Right kidney (tissue), 1 donor: ENCODE measurements at regions not wholly inside any gene's neighbourhood (a gene's known extent, or its start where the extent isn't known, plus 50 kb on each side); places are given as distances from the start of the nearest gene placed in this dataset.
"Not testable (repeated sequence)": the region's sequence is repeated elsewhere in the genome, so short reads cannot be mapped to it uniquely, and the experiment has no call there.

ENCODE experiments used
- DNase-seq: peaks from one replicate; pipeline ENCODE4 v3.0.0-alpha.2; 2016

GRCh38 chr18:39574897-39575296, 2009.3 kb upstream of the CELF4 start:
- no peak for DNase-seq

- DNase-seq: no peak
Observed at GRCh38 chr18:39571511-39571910, 2005.9 kb upstream of the CELF4 start.

- not testable (repeated sequence) for DNase-seq
Observed at GRCh38 chr18:39565551-39566230, 2000.1 kb upstream of the CELF4 start.

GRCh38 chr18:39564716-39565115, 1999.1 kb upstream of the CELF4 start:
- DNase-seq: no peak

GRCh38 chr18:39561126-39561525, 1995.5 kb upstream of the CELF4 start:
- no peak for DNase-seq

GRCh38 chr18:39558658-39559057, 1993.1 kb upstream of the CELF4 start:
- DNase-seq: no peak

GRCh38 chr18:39555496-39555895, 1989.9 kb upstream of the CELF4 start:
- DNase-seq: no peak

- no peak for DNase-seq
Observed at GRCh38 chr18:39550701-39551100, 1985.1 kb upstream of the CELF4 start.

- no peak for DNase-seq
Observed at GRCh38 chr18:39549144-39549543, 1983.5 kb upstream of the CELF4 start.

GRCh38 chr18:39531659-39532058, 1966.1 kb upstream of the CELF4 start:
- no peak for DNase-seq

GRCh38 chr18:39529358-39529757, 1963.8 kb upstream of the CELF4 start:
- DNase-seq: no peak

- no peak for DNase-seq
Observed at GRCh38 chr18:39527465-39527864, 1961.9 kb upstream of the CELF4 start.

GRCh38 chr18:39524370-39524769, 1958.8 kb upstream of the CELF4 start:
- DNase-seq: no peak

- no peak for DNase-seq
Observed at GRCh38 chr18:39523281-39523680, 1957.7 kb upstream of the CELF4 start.

- DNase-seq: no peak
Observed at GRCh38 chr18:39521164-39521563, 1955.6 kb upstream of the CELF4 start.

- no peak for DNase-seq
Observed at GRCh38 chr18:39519741-39520140, 1954.1 kb upstream of the CELF4 start.

GRCh38 chr18:39515299-39515698, 1949.7 kb upstream of the CELF4 start:
- DNase-seq: no peak

- no peak for DNase-seq
Observed at GRCh38 chr18:39513186-39513585, 1947.6 kb upstream of the CELF4 start.

- DNase-seq: no peak
Observed at GRCh38 chr18:39506581-39507330, 1941.2 kb upstream of the CELF4 start.

- DNase-seq: no peak
Observed at GRCh38 chr18:39500306-39500705, 1934.7 kb upstream of the CELF4 start.

GRCh38 chr18:39497821-39498220, 1932.2 kb upstream of the CELF4 start:
- no peak for DNase-seq

GRCh38 chr18:39496986-39497385, 1931.4 kb upstream of the CELF4 start:
- no peak for DNase-seq

- no peak for DNase-seq
Observed at GRCh38 chr18:39494211-39494896, 1928.8 kb upstream of the CELF4 start.

- no peak for DNase-seq
Observed at GRCh38 chr18:39491408-39491807, 1925.8 kb upstream of the CELF4 start.
